ENCODE measurements at regions not wholly inside any gene's neighbourhood (a gene's known extent, or its start where the extent isn't known, plus 50 kb on each side); places are given as distances from the start of the nearest gene placed in this dataset.

DNA sequence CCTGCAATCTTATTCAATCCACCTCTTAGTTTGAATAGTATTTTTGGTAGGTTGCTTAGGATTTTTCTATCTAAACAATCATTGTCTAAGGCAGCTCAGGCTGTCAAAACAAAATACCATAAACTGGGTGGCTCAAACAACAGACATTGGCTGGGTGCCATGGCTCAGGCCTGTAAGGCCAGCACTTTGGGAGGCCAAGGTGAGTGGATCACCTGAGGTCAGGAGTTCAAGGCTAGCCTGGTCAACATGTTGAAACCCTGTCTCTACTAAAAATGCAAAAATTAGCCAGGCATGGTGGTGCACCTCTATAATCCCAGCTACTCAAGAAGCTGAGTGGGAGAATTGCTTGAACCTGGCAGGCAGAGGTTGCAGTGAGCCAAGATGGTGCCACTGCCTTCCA is 126.7 kb downstream of the CYLD start:
- Mint-ChIP-seq H3K36me3 (ENCODE audit: low read depth) (no peaks in the 10 kb centered on the region), H3K27ac (no peak overlapping the region), H3K4me1 (no peaks in the 10 kb centered on the region), H3K9me3 (peaks cover 4% of the 10 kb centered on the region), H3K4me3 (no peak overlapping the region), H3K27me3 (peaks cover 22% of the 10 kb centered on the region)
- intact Hi-C loops (cut with micrococcal nuclease): no loop called here
- DNase-seq: no peak

DNA sequence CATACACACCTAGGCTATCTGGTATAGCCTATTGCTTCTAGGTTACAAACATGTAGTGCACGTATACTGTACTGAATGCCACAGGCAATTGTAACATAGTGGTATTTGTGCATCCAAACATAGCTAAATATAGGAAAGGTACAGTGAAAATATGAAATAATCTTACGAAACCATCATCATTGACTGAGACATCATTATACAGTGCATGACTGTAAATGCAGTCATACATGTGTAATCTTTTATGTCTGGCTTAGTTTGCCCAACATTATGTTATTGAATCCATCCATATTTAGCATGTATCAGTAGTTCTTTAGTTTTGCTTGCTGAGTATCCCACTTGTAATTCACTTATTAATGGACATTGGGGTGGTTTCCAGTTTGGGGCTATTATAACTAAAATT is 124.9 kb downstream of the CYLD start:
- Mint-ChIP-seq H3K4me3 (no peak overlapping the region), H3K27ac (no peak overlapping the region), H3K4me1 (no peaks in the 10 kb centered on the region), H3K36me3 (ENCODE audit: low read depth) (no peaks in the 10 kb centered on the region), H3K27me3 (peaks cover 18% of the 10 kb centered on the region), H3K9me3 (peaks cover 4% of the 10 kb centered on the region)
- DNase-seq: no peak
- intact Hi-C loops (cut with micrococcal nuclease): no loop called here

DNA sequence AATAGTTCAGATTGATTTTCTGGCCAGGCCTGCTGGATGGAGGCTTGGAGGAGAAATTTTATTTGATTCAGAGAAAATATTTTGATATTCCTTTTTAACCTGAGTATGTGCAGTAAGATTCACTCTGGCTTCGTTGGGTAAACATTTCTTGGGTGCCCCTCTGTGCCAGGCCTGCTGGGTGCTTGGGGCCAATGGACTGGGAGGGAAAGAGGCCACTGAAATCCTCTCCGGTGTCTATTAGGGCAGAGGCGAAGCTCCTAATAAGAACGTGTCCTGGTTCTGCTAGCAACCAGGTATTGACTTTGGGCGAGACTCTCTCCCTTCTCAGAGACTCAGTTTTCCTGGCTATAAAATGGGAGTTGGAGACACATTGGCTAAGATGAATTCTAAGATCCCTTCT is 122.5 kb downstream of the CYLD start:
- Mint-ChIP-seq H3K27ac (no peak overlapping the region), H3K4me3 (no peak overlapping the region), H3K36me3 (ENCODE audit: low read depth) (no peaks in the 10 kb centered on the region), H3K4me1 (no peaks in the 10 kb centered on the region), H3K27me3 (peaks cover 5% of the 10 kb centered on the region), H3K9me3 (no peaks in the 10 kb centered on the region)
- no peak for DNase-seq
- intact Hi-C loops (cut with micrococcal nuclease): no loop called here

DNA sequence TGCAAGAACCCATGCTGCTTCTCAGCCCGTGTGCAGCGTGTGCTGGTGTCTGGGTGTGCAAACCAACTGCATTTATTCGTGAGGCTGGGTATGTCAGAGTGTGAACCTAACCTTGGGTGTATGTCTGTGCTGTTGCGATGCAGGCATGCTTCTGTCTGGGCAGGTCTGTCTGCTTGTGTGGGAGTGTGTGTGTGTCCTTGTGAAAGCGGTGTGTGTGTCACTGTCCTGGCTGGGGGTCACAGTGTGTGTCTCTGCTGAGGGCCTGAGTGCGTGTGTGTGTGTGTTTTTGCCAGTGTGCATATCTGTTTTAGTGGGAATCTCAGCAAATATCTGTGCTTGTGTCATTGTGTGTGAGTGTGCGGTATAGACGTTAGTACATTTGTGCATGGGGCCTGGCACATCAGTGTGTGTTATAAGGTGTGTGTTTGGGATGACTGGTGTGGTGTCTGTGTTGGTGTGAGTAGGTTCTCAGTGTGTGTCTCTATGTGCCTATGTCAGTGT is 121.8 kb downstream of the CYLD start:
- intact Hi-C loops (cut with micrococcal nuclease): no loop called here
- H3K27ac Mint-ChIP-seq: no peak overlapping the region
- H3K36me3 Mint-ChIP-seq (ENCODE audit: low read depth): no peaks in the 10 kb centered on the region

DNA sequence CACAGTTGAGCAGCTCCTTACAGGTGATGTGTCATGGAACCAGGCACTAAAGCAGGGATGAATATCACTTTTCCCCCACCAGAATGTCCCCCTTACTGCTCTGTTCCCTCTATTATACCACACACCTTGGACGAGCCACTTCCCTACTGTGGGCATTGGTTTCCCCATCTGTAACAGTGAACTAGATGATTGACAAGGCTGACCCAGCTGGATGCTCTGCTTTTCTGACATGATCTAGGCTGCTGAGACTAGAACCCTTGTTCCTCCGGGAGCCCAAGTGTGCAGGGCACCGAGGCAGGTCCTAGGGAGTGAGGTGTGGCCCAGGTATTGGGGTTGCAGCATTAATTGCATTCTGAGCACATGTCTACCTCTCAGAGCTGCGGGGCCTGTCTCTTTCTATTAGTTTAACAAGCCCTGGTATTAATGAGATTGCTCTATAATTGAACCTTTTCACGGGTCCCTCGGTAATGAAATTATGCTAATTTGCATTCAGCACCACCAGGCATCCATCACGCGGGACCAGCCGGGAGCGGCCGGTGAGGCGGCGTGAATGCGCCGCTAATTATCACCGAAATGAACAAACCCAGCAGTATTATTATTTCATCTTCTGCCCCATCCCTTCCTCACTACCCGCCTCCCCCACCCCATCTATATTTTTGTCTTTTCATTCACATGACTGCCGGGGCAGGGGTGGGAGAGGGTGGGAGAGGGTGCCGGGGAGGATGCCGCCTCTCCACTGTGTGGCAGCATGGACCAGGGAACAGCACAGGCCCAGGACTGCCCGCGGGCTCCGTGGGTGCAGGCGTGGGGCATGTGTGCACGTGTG is 121.1 kb downstream of the CYLD start:
- no peaks in the 10 kb centered on the region for H3K36me3 Mint-ChIP-seq (ENCODE audit: low read depth)
- H3K4me1 Mint-ChIP-seq: no peaks in the 10 kb centered on the region
- no peak overlapping the region for H3K4me3 Mint-ChIP-seq
- intact Hi-C loops (cut with micrococcal nuclease): no loop called here
- DNase-seq: no peak
- H3K27me3 Mint-ChIP-seq: peaks cover 4% of the 10 kb centered on the region
- H3K27ac Mint-ChIP-seq: no peak overlapping the region
- H3K9me3 Mint-ChIP-seq: no peaks in the 10 kb centered on the region

More for the DNA sequence above, 121.8 kb downstream of the CYLD start:
- DNase-seq: peak; percentile 45
- Mint-ChIP-seq H3K4me3 (no peak overlapping the region), H3K9me3 (no peaks in the 10 kb centered on the region), H3K4me1 (no peaks in the 10 kb centered on the region), H3K27me3 (peaks cover 4% of the 10 kb centered on the region)

DNA sequence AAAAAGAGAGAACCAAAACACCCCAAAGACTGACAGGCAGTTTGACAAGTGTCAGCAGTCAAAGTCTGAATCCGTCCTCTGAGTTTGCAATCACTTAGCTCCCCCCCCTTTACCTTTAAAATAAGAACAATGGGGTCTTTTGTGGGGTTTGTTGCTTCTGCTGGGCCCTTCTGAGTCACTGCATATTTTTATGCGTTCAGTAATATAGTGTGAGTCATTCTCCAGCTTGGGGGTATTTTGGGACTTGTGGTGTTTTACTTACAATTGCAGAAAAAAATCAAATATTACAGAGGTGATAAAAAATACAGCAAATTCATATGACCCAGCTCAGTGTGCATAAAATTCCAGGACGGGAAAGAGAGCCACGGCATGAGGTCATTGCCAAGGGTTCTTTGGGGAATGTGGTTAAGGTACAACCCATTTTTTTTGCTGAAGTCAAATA is 120.1 kb downstream of the CYLD start:
- Mint-ChIP-seq H3K27ac (no peak overlapping the region), H3K36me3 (ENCODE audit: low read depth) (no peaks in the 10 kb centered on the region), H3K27me3 (peaks cover 6% of the 10 kb centered on the region), H3K4me1 (no peaks in the 10 kb centered on the region), H3K4me3 (no peak overlapping the region), H3K9me3 (no peaks in the 10 kb centered on the region)
- intact Hi-C loops (cut with micrococcal nuclease): no loop called here
- peak; percentile 24 for DNase-seq

DNA sequence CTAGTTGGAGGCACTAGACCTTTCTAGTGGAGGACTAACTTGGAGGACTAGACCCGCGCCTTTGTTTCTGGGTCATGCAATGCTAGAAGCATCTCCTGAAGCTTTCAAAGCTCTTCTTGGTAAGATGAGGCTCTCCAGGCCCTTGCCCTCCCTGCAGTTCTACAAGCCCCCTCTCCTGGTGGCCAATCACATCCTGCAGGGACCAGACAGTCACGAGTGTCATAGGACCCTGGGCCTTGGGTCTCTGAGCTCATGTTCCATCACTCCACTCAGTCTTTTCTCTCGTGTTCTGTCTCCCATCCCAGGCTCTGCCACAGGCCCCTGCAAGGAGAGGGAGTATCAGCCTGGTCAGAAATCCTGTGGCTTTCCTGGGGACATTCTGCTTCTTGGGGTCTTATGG is 119.6 kb downstream of the CYLD start:
- H3K27ac Mint-ChIP-seq: no peak overlapping the region
- H3K9me3 Mint-ChIP-seq: no peaks in the 10 kb centered on the region
- intact Hi-C loops (cut with micrococcal nuclease): no loop called here
- peak; percentile 34 for DNase-seq
- no peaks in the 10 kb centered on the region for H3K4me1 Mint-ChIP-seq
- no peak overlapping the region for H3K4me3 Mint-ChIP-seq
- H3K36me3 Mint-ChIP-seq (ENCODE audit: low read depth): no peaks in the 10 kb centered on the region
- H3K27me3 Mint-ChIP-seq: peaks cover 6% of the 10 kb centered on the region

DNA sequence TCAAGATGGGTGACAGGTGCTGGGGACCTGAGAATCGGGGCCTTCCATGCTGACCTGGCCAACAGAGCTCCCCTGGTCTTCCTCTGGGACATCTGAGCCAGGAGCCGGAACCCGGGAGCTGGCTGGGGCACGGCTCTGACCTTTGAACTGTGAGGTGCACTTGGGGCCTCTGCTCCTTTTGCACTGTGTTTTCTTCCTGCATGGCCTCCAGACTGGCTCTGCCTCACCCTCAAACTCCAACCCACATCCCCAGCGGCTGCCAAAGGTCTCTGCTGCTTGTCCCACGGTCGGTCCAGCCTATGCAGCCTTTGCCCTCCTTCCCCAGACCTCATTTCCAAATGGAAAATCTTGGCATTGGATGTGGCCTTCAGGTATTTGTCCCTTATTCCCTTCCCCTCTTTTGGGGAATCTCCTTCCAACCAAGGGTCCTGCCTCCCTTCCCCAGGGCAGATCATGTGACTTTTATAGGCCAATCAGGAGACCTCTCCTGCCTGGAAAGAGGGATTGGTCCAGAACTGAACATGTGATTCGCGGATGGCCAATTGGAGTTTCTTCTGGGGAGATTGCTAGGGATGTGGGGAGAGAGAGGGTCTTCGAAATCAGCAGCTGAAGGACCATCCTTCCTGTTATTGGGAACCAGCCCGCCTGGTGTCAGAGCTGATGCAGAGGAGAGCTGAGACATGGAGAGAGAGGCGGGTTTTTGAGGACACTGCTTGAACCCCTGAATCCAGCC is 117.9 kb downstream of the CYLD start:
- H3K27ac Mint-ChIP-seq: no peak overlapping the region
- H3K36me3 Mint-ChIP-seq (ENCODE audit: low read depth): no peaks in the 10 kb centered on the region
- H3K4me1 Mint-ChIP-seq: no peaks in the 10 kb centered on the region
- intact Hi-C loops (cut with micrococcal nuclease): no loop called here
- DNase-seq: peak; percentile 28
- no peaks in the 10 kb centered on the region for H3K9me3 Mint-ChIP-seq
- peaks cover 2% of the 10 kb centered on the region for H3K27me3 Mint-ChIP-seq
- H3K4me3 Mint-ChIP-seq: no peak overlapping the region

DNA sequence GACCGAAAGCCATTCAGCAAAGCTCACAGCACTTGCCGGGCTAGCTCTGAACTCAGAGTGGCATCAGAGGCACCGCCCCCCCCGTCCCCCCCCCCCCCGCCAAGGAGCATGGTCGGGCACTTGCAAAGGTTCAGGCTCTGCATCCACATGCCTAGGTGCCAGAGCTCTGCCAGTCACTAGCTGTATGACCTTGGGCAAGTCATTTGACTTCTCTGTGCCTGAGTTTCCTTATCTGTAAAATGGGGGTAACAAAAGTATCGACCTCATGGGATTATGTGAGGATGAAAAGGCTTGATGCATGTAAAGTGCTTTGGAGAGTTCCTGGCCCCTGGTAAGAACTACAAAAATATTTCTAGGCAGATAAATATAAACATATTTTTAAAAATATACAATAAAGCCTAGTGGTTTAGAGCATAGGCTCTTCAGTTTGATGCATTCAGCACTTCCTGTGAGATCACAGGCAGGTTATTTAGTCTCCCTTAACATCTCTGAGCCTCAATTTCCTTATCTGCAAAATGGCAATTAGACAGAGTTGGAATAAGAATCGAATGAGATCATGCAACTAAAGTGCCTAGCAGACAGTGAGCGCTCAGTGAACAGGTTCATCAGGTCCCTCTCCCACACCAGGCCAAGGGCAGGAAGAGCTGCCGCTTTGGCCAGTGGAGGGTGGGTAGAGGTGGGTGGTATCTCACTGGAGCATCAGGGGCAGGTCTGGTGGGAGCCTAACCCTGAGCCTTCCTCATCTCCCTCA is 117.2 kb downstream of the CYLD start:
- DNase-seq: peak; percentile 42
- intact Hi-C loops (cut with micrococcal nuclease): no loop called here

DNA sequence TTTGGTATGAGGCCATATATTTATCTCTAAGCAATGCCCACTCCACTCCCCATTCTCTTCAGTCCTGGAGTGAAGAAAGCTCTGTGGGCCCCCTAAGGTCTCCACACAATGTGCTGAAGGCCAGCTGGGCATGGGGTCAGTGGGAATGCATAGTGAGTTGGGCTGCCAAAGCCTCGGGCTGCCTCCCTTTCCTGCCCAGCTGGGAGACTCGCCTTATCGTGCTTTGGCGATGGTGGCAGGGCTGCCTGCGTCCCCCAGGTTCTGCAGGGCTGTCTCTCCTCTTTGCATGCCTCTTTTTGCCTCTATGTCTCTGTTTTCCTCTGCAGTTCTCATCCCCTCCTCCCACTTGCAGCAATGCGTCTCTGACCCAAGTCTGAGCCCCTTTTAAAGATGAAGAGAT is 116.5 kb downstream of the CYLD start:
- intact Hi-C loops (cut with micrococcal nuclease): no loop called here
- Mint-ChIP-seq H3K27me3 (peaks cover 3% of the 10 kb centered on the region), H3K36me3 (ENCODE audit: low read depth) (no peaks in the 10 kb centered on the region), H3K4me1 (no peaks in the 10 kb centered on the region), H3K27ac (no peak overlapping the region), H3K9me3 (no peaks in the 10 kb centered on the region), H3K4me3 (no peak overlapping the region)
- DNase-seq: no peak

More for the DNA sequence above, 117.2 kb downstream of the CYLD start:
- no peaks in the 10 kb centered on the region for H3K9me3 Mint-ChIP-seq
- no peak overlapping the region for H3K27ac Mint-ChIP-seq
- no peaks in the 10 kb centered on the region for H3K36me3 Mint-ChIP-seq (ENCODE audit: low read depth)
- no peak overlapping the region for H3K4me3 Mint-ChIP-seq
- H3K4me1 Mint-ChIP-seq: no peaks in the 10 kb centered on the region
- peaks cover 2% of the 10 kb centered on the region for H3K27me3 Mint-ChIP-seq

DNA sequence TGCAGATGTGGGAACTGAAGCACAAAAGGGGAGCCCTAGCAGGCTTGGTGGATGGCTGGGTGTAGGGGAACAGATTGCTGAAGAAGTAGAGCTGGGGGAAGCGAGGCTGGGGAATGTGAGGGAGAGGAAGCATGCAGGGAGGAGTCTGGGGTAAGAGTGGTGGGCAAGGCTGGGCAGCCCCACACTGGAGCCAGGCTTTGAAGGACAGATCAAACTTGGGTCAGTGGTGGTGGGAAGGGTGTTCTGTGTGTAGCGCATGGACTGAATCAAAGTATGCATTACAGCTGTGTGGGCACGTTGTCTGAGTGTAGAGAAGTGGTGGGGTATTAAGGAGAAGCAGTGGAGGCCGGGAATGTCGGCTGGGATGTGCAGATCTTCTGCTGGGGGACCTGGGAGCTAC is 116.0 kb downstream of the CYLD start:
- peaks cover 3% of the 10 kb centered on the region for H3K27me3 Mint-ChIP-seq
- no peak overlapping the region for H3K4me3 Mint-ChIP-seq
- H3K4me1 Mint-ChIP-seq: no peaks in the 10 kb centered on the region
- DNase-seq: peak; percentile 36
- H3K36me3 Mint-ChIP-seq (ENCODE audit: low read depth): no peaks in the 10 kb centered on the region
- intact Hi-C loops (cut with micrococcal nuclease): no loop called here
- H3K27ac Mint-ChIP-seq: no peak overlapping the region
- H3K9me3 Mint-ChIP-seq: no peaks in the 10 kb centered on the region

DNA sequence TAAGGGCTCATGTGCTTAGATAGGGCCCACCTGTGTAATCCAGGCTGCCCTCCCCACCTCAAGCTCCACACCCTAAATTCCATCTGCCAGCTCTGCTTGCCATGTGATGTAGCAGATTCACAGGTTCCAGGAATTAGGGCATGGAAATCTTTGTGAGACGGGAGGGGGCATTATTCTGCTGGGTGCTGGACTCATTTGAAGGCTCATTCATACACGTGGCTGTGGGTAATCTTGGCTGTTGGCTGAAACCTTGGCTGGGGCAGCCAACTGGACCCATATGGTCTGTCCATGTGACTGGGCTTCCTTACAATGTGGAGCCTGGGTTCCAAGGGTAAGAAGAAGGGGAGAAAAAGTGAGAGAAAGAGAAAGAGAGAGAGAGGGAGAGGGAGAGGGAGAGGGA is 115.1 kb downstream of the CYLD start:
- no peak overlapping the region for H3K4me3 Mint-ChIP-seq

DNA sequence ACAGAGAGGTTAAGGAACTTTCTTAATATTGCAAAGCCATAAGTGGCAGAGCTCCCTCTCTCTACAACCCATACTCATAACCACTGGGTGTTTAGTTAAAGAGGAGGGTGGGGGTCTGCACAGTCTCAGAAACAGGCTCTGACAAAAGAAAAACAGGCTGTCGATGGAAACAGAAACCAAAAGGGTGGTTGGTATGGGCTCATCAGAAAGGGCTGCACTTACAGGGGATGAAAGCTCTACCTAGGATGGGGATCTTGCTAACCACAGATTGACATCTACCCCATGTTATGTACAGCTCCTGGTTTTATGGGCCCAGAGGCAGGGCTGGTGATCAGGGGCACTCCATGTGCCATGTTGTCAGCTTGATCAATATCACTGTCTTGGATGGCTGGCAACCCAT is 111.4 kb downstream of the CYLD start:
- peak; percentile 28 for DNase-seq
- intact Hi-C loops (cut with micrococcal nuclease): no loop called here
- H3K4me1 Mint-ChIP-seq: no peaks in the 10 kb centered on the region

More for the DNA sequence above, 115.1 kb downstream of the CYLD start:
- intact Hi-C loops (cut with micrococcal nuclease): no loop called here
- no peaks in the 10 kb centered on the region for H3K9me3 Mint-ChIP-seq
- H3K27me3 Mint-ChIP-seq: peaks cover 6% of the 10 kb centered on the region
- no peak for DNase-seq
- no peaks in the 10 kb centered on the region for H3K36me3 Mint-ChIP-seq (ENCODE audit: low read depth)
- H3K27ac Mint-ChIP-seq: no peak overlapping the region
- H3K4me1 Mint-ChIP-seq: no peaks in the 10 kb centered on the region

More for the DNA sequence above, 111.4 kb downstream of the CYLD start:
- no peak overlapping the region for H3K4me3 Mint-ChIP-seq
- peaks cover 24% of the 10 kb centered on the region for H3K27me3 Mint-ChIP-seq
- H3K27ac Mint-ChIP-seq: no peak overlapping the region
- H3K9me3 Mint-ChIP-seq: no peaks in the 10 kb centered on the region
- H3K36me3 Mint-ChIP-seq (ENCODE audit: low read depth): no peaks in the 10 kb centered on the region
